ENCODE measurements at regions not wholly inside any gene's neighbourhood (a gene's known extent, or its start where the extent isn't known, plus 50 kb on each side); places are given as distances from the start of the nearest gene placed in this dataset.
"Not testable (repeated sequence)": the region's sequence is repeated elsewhere in the genome, so short reads cannot be mapped to it uniquely, and the experiment has no call there.

DNA sequence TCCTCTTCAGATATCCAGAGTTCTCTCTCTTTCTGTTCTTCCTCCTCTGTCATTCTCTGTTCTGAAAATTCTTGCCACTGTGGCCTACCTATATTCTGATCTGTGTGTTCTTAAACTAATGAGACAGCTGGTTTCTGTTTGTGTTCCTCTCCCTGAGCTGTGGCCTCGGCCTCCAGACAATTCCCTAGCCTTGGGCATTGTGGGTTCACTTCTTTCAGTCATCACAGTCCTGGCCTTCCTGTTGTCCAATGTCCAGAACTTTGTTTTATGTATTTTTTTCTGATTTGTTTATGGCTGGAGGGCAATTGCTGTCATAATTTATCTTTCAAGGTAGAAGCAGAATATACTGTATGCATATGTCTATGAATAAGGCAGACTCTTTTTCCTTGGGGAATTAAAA lies 173.2 kb upstream of the MTPN start:
- DNase-seq, result no peak

DNA sequence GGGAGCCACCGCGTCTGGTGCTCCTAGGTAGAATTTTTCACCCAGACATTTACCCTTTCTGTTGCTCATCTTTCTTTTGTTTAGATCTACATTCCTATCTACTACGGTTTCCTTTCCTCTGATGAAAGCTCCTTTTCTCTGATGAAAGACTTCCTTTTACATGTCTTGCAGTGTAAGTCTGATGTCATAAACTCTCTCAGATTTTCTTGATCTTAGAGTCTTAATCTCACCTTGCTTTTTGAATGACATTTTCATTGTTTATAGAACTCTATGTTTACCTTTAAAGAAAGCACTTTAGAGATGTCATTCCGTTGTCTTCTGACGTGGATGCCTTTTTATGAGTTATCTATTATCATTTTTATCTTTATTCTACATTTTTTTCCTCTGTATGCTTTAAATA lies 171.8 kb upstream of the MTPN start:
- no peak for DNase-seq

DNA sequence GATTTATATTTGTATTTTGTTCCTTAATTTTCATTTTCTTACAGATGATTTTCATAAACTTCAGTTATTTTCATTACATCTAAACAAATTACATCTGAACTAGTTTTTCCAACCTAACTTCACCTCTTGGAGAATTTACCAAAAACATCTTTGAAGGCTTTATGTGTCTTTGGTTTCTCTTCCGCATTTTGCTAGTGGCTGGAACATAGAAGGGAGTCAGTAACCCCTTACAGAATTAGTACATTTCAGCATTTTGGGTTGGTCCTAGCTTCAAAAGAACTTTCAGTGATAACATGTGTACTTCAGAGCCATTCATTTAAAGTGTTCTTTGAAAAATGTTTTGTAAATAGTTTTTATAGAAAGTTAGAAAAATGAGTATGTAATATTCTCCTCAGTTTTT lies 169.8 kb upstream of the MTPN start:
- DNase-seq, result no peak

DNA sequence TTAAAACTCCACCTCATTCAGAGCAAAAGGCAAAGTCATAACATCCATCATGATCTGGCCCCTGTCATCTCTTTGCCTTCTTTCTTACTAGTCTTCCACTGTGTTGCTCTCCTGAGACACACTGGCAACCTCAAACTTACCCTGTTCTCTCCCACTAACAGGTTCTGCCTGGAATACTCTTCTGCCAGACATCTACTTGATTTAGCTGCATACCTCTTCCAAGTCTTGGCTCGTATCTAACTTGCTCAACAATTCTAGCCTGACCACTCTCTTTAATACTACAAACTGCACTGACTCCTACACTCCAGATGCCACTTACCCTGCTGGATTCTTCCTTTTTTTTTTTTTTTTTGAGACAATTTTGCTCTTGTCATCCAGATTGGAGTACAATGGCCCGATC lies 167.0 kb upstream of the MTPN start:
- no peak for DNase-seq

DNA sequence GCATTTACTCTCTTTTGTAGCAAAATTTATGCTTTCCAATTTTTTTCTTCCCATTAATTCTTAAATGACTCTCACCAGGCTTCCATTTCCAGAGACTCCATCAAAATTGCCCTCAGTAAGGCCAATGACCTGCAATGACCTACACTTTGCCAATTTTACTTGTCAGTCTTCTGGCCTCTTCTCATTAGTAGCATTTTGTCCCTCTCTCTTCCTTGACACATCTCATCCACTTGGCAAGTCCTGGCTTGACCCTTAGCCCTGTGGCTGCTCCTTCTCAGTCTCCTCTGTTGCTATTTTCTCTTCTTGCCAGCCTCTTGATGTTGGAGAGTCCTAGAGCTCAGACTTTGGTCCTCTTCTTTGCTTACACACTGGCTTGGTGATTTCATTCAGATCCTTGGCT lies 166.1 kb upstream of the MTPN start:
- no peak for DNase-seq

DNA sequence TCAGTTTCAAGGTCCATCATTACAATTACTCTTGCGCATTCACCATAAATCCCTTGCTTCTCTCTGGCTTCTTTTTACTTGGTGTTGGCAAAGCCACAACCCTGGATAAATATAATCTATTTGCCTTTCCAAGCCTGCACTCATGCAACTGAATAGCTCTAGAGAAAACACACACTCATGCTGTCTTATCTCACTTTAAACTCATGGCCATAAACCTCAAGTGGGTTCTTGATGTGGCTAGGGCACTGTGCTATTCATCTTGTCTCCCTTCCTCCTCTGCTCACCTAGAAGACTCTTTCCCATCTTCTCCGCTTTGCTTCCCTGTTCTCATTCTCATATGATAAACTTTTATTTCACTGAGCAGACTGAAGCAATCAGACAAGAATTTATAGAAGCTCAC lies 165.4 kb upstream of the MTPN start:
- DNase-seq, result peak; percentile 57

DNA sequence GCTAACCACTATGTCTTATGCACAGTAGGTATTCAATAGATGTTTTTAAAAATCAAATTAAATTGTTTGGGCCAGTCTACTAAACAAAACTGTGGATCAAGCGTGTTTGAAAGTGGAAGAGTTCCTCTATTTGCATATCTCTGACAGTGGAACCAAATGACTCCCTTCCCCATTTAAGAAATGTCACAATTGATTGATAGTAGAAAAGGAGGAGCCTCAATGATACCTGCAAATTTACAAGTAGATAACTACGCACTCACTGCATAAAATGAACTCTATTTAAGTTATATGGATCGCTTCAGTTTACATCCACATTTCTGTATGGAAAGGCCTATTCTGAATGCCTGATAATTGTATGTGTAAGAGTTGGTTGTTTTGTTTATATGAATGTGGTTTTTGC lies 163.3 kb upstream of the MTPN start:
- DNase-seq, result no peak

DNA sequence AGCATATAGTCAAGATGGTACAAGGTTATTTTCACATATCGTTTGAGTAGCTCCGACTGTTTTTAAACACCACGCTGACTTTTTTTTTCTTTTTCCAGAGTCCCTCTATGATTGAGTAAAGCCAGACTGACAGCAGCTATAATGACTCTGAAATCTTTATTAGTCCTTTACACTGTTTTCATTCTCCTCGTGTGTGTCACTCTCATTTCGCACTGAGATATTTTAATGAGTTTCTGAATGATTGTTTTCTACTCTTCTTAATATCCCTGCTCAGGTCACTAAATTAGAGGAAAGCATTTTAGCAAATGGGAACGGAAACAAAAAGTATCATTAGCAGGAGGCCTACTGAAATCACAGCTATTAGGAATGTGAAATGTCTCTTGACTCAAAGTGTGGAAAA lies 162.3 kb upstream of the MTPN start:
- no peak for DNase-seq

DNA sequence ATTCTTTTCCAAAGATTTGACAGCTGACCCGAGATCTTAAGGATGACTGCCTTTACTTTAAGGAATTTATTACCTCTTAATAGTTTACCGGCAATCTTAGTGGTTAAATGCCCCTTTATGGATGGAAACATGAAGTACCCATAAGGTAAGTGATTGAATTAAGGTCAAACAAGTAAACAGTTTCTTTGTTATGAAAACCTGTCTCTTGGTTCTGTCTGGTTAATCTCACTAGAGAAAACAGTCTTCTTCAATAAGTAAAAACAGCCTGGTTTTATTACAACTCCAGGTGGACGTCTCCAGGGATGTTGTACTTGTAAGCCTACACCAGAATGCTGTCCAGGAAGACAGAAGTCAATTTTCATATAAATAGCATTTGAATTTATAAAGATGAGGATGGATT lies 161.8 kb upstream of the MTPN start:
- no peak for DNase-seq

DNA sequence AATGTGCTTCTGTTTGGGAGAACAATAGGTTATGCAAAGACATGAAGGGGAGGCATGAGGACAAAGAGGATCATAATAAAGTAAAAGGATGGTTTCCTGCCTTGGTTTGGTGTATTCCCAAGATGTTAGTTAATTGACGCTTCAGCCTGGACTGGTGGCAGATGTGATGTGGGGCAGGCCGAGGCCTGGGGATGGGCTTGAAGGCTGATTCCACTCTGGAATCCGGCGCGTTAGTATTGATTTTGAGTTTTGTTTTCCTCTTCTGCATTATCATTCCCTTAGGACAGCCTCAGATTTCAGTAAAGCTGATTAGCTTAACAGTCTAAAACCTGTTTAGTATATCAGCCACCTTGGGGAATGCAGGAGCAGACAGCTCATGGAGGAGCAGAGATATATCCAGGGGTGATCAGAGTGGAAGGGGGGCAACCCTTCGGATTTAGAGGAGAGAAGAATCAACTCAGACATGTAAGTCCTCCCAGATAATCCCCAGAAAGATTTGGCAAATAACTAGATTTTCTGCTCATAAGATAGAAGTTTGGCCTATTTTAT lies 159.8 kb upstream of the MTPN start:
- DNase-seq, result no peak

DNA sequence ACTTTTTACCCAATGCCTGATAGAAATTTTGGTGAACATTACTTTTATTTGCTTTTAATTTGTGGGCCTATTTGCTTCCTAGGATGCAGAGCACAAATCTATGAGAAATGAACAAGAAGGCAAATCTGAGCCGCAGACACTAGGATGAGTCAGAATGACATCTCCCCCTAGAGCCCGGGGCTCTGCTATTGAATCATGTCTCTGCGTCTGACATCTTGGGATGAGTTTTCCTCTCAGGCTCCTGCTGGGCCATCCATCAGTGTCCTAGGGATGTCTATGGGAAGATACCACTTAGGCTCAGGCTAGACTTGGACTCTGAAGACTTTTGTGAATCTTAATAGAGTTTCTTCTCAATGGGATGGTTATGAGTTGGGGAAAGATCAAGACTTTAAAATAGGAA lies 157.3 kb upstream of the MTPN start:
- DNase-seq, result no peak

DNA sequence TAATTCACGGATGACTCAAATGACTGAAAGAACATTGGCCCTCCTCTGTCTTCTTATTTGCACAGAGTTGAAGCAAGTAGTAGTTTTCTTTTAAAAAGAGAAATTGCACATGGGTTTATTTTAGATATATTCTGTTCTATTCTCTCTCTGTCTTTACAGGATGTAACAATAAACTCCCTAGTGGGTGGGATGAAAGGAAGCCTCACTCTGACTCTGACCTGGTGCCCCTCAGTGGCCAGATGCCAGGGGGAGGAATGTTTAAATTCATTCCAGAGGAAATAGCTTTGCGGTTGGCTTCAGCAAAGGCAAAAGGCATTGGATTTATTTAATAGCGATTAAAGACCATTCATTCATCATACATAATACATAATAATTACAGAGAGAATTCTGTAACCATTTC lies 156.4 kb upstream of the MTPN start:
- DNase-seq, result no peak

DNA sequence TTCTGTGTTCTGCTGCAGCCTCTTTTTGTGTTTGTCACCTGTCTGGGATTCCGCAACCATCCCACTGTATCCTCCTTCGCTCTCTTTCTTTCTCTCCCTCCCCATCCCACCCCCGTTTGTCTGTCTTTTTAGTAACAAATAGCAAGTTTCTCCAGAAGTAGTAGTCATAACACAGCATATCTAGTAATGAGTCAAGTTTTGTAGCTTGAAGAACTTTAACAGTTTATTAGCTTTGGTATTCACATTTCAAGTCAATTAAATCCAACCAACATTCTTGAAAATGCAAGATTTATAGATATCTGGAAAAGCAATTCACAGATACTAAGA lies 154.1 kb upstream of the MTPN start:
- no peak for DNase-seq

DNA sequence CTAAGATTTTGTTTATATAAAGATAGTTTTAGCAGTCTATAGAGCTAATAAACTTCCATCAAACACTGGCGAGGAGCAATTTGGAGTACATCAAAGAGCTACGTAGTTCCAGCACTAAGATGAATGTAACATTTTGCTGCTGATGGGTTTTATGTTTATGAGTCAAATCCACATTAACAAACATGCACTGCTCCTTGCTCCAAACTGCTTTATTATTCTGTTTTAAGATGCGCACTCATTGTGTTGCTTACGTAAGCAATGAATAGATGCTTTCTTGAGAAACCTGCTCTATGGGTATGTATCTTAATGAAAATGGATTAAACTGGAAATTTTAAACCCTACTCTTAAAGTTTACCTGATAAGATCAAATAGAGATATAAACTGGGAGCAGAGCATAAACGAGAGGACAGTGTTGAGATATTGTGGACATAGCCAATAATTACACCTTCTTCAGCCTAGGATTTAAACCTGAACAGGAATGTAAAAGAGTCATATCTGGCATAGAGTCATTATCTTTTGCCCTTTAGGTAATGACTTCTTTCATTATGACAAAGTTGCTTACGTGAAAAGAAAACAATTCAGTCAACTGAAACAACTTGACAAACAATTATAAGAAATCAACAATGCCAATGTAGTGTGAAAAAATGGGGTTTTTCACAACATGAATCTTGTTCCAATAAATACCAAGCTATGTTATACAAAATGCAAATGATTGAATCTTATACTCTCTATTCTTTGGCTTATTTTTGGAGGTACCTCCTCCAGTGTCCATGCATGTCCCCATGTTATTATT lies 153.5 kb upstream of the MTPN start:
- DNase-seq, result no peak

DNA sequence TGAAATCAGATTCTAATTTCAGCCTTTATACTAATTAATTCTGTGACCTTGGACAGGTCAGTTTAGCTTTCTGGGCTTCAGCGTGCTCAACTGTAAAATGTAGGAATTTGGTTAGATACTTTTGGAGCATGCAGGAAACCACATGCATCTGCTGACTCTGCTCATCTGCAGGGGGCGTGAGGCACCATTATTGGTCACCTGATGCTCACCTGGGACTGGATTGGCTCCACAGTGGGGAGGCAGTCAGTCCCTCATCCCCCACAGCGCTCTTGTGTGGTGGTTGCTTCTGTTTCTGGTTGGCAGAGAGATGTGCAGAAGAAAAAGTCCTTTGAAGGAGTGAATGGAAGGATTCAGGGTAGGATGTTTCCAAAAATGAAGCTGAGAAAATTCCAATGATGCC lies 150.9 kb upstream of the MTPN start:
- no peak for DNase-seq

DNA sequence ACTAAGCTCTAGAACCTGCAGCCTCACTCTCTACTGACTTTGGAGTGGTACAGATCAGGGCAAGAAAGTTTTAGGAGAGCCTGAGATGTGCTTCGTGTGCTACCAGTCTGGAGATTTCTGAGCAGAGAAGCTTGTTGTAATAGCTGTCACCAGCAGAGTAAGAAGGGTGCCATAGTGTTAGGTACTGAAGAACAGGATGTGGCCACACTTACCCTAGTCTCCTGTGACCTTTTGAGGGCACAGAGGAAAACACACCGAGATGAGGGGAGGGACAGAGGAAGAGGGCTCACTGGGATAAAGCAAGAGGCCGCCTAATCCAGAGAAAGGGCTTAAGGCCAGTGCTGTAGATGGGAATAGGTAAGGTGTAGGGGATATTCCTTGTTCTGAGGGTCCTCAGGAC lies 146.2 kb upstream of the MTPN start:
- no peak for DNase-seq

DNA sequence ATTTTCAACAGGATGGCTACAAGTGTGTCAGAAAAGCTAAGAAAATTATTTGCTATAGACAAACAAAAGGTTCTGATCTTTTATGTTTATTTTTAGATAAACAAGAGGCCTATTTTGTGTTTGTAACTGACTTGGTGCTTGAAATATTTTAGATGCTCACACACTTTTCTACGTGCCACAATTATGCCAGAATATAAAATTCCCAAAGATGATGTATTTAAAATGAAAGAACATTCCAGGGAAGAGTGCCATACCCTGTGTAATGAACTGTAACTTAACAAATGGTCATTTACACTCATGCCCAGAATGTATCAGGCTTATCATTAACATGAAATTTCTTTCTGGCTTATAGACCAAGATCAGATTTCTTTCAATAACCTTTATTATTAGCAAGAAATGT lies 144.9 kb upstream of the MTPN start:
- no peak for DNase-seq

DNA sequence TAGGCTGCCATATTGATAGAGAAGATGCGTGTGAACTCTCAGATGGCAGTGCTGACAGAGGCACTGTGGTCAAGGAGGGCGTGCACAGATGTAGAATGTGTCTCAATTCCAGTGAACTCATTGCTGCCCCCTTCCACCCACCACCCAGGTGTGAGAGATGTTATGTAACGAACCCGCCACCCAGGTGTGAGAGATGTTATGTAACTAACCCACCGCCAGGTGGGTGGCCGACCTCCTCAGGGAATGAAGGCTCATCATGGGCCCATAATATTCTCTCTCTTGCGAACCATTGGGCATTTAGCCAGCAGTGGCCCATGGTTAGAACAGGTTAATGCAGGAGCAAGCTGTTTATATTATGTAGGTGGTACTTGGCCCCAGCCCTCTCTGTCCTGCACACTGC lies 140.4 kb upstream of the MTPN start:
- DNase-seq, result no peak

DNA sequence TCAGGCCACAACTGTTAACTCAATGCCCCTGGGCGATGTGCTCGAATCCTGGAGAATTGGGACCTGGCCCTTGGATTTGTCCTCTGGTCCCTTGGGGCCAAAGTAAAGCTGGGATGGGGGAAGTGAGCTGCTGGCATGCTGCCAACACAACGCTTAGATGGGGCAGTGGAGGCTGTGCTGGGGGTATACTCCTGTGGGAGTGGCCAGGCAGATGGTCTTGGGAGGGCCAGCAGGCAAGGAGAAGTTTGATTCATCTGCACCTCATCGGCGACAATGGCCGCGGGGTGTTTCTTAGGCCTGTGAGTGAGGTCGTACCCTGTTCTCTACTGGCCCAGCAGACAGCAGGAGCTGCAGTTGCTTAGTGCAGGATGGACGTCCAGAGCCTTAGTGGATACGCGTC lies 139.0 kb upstream of the MTPN start:
- DNase-seq, result no peak

DNA sequence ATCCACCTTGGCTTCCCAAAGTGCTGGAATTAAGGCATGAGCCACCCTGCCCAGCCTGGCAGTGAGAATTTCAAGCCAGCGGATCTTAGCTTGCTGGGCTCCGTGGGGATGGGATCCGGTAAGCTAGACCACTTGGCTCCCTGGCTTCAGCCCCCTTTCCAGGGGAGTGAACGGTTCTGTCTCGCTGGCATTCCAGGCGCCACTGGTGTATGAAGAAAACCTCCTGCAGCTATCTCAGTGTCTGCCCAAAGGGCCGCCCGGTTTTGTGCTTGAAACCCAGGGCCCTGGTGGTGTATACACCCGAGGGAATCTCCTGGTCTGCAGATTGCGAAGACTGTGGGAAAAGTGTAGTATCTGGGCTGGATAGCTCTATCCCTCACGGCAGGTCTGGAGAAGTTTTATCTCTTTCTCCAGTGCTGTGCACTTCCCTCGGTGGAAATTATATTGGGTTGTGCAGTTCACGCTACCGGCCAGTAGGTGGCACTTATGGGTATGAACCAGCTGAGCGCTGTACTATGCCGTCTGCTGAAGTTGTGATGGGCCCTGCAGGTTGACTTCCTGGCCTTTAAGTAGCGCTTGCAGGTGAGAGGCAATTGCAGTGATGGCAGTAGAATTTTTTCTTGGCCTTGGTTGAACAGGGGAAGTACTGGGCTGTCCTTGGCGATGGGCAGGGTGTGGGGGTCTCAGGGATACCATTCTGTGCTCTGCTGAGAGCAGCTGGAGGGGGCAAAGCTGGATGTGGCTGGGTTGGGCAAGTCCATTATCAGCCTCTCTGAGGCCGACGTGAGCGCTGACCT lies 138.0 kb upstream of the MTPN start:
- peak; percentile 74 for DNase-seq

DNA sequence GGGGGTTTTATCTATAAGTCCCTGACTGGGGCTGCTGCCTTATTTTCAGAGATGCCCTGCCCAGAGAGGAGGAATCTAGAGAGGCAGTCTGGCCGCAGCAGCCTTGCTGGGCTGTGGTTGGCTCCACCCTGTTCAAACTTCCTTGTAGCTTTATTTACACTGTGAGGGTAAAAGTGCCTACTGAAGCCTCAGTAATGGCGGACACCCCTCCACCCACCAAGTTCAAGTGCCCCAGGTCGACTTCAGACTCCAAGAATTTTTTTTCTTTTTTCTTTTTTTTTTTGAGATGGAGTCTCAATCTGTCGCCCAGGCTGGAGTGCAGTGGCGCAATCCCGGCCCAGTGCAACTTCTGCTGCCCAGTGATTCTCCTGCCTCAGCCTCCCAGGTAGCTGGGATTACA lies 137.3 kb upstream of the MTPN start:
- DNase-seq, result peak; percentile 8

DNA sequence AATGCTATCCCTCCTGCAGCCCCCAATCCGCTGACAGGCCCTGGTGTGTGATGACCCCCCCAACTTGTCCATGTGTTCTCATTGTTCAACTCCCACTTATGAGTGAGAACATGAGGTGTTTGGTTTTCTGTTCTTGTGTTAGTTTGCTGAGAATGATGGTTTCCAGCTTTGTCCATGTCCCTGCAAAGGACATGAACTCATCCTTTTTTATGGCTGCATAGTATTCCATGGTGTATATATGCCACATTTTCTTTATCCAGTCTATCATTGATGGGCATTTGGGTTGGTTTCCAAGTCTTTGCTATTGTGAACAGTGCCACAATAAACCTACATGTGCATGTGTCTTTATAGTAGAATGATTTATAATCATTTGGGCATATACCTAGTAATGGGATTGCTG lies 131.9 kb upstream of the MTPN start:
- DNase-seq, result not testable (repeated sequence)

DNA sequence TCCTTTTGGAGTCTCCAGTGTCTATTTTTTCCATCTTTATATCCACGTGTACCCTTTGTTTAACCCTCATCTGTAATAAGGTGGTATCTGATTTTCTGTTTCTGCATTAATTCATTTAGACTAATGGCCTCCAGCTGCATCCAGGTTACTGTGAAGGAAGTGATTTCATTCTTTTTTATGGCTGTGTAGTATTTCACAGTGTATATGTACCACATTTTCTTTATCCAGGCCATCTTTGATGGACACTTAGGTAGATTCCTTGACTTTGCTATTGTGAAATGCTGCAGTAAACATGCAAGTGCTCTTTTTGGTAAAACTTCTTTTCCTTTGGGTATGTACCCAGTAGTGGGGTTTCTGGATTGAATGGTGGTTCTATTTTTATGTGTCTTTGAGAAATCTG lies 128.0 kb upstream of the MTPN start:
- DNase-seq, result no peak

DNA sequence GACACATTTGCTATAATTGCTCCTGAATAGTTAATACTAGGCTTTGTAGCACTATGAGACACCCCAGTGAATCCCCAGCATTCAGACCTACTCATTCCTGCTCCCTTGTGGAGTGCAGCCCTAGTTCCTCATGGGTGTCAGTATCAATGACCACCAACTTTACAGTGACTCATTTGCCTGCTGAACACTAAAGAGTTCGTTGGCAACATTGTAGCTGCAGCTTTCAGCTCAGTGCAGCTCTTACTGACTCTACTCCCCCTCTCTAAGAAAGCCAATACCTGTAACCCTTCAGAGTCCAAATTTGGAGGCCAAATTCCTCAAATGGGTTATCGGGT lies 127.1 kb upstream of the MTPN start:
- DNase-seq, result no peak
